ENCODE measurements at regions not wholly inside any gene's neighbourhood (a gene's known extent, or its start where the extent isn't known, plus 50 kb on each side); places are given as distances from the start of the nearest gene placed in this dataset.
"Not testable (repeated sequence)": the region's sequence is repeated elsewhere in the genome, so short reads cannot be mapped to it uniquely, and the experiment has no call there.

- TF ChIP-seq CTCF (IDR thresholded peaks at IDR 0.05): no peak
- no peaks in the 10 kb centered on the region for H3K4me1 Mint-ChIP-seq
- ChIA-PET POLR2A (no interaction called here), CTCF (no interaction called here)
- H3K36me3 Mint-ChIP-seq (ENCODE audit: low read depth): no peaks in the 10 kb centered on the region
- no peak for ATAC-seq (ENCODE audit: low read depth)
- intact Hi-C loops (cut with micrococcal nuclease): no loop called here
- no peak overlapping the region for H3K27ac Mint-ChIP-seq
- H3K4me3 Mint-ChIP-seq: no peak overlapping the region
- no peak for DNase-seq
- peaks cover 9% of the 10 kb centered on the region for H3K27me3 Mint-ChIP-seq
- peaks cover 15% of the 10 kb centered on the region for H3K9me3 Mint-ChIP-seq
Measured at GRCh38 chr5:96187309-96188027, 225.8 kb upstream of the ELL2 start.

- intact Hi-C loops (cut with micrococcal nuclease); DNase-seq; H3K27me3 Mint-ChIP-seq; H3K36me3 Mint-ChIP-seq (ENCODE audit: low read depth); H3K4me3 Mint-ChIP-seq; H3K27ac Mint-ChIP-seq; CTCF ChIA-PET; POLR2A ChIA-PET; H3K4me1 Mint-ChIP-seq; ATAC-seq (ENCODE audit: low read depth): not testable (repeated sequence)
- peaks cover 15% of the 10 kb centered on the region for H3K9me3 Mint-ChIP-seq
Measured at GRCh38 chr5:96184510-96184909, 222.9 kb upstream of the ELL2 start.

- DNase-seq (no peak), ATAC-seq (ENCODE audit: low read depth) (no peak)
- intact Hi-C loops (cut with micrococcal nuclease): no loop called here
- peaks cover 5% of the 10 kb centered on the region for H3K4me1 Mint-ChIP-seq
- H3K27ac Mint-ChIP-seq: no peak overlapping the region
- H3K27me3 Mint-ChIP-seq: no peaks in the 10 kb centered on the region
- H3K36me3 Mint-ChIP-seq (ENCODE audit: low read depth): no peaks in the 10 kb centered on the region
- H3K9me3 Mint-ChIP-seq: peaks cover 11% of the 10 kb centered on the region
- CTCF ChIA-PET: no interaction called here
- no peak for TF ChIP-seq CTCF (IDR thresholded peaks at IDR 0.05)
- H3K4me3 Mint-ChIP-seq: no peak overlapping the region
- POLR2A ChIA-PET: no interaction called here
Measured at GRCh38 chr5:96180684-96181435, 219.2 kb upstream of the ELL2 start.

- H3K27ac Mint-ChIP-seq: no peak overlapping the region
- no peak for TF ChIP-seq CTCF (IDR thresholded peaks at IDR 0.05)
- intact Hi-C loops (cut with micrococcal nuclease): no loop called here
- DNase-seq (no peak), ATAC-seq (ENCODE audit: low read depth) (no peak)
- H3K27me3 Mint-ChIP-seq: no peaks in the 10 kb centered on the region
- peaks cover 6% of the 10 kb centered on the region for H3K4me1 Mint-ChIP-seq
- no peaks in the 10 kb centered on the region for H3K9me3 Mint-ChIP-seq
- ChIA-PET POLR2A (no interaction called here), CTCF (no interaction called here)
- no peak overlapping the region for H3K4me3 Mint-ChIP-seq
- no peaks in the 10 kb centered on the region for H3K36me3 Mint-ChIP-seq (ENCODE audit: low read depth)
Measured at GRCh38 chr5:96177303-96177869, 215.7 kb upstream of the ELL2 start.

GRCh38 chr5:96176022-96176421 lies 214.4 kb upstream of the ELL2 start:
- Mint-ChIP-seq H3K27ac (no peak overlapping the region), H3K27me3 (no peaks in the 10 kb centered on the region), H3K36me3 (ENCODE audit: low read depth) (no peaks in the 10 kb centered on the region), H3K4me1 (peaks cover 6% of the 10 kb centered on the region), H3K9me3 (no peaks in the 10 kb centered on the region), H3K4me3 (no peak overlapping the region)
- CTCF ChIA-PET: no interaction called here
- no peak for TF ChIP-seq CTCF (IDR thresholded peaks at IDR 0.05)
- ATAC-seq (ENCODE audit: low read depth): no peak
- POLR2A ChIA-PET: no interaction called here
- DNase-seq: no peak
- intact Hi-C loops (cut with micrococcal nuclease): no loop called here
